SW480 (cell line): ENCODE measurements at regions not wholly inside any gene's neighbourhood (a gene's known extent, or its start where the extent isn't known, plus 50 kb on each side); places are given as distances from the start of the nearest gene placed in this dataset.

ENCODE experiments used
- DNase-seq: peaks from one replicate; pipeline ENCODE4 v3.0.0-alpha.2; 2016; ENCODE audit warnings: low spot score

DNA sequence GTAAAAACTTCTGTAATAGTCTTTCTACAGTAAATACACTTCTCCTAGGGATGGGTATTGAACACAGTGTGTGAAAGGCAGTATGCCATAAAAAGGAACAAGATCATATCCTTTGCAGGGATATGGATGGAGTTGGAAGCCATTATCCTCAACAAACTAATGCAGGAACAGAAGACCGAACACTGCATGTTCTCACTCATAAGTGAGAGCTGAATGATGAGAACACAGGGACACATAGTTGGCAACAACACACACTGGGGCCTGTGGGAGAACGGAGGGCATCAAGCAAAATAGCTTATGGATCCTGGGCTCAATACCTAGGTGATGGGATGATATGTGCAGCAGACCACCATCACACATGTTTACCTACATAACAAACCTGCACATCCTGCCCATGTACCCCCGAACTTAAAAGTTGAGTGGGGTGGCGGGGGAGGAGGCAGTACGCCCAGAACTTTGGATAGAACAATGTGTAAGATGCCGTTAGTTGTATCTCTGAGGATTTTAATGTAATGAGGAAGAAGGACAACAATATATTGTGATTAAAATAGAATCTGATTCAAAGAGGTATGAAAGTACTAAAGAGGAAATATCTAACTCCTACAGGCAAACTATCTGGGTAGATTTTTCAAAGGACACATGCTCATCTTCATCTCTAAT is 183.2 kb downstream of the NDFIP2 start:
- no peak for DNase-seq

DNA sequence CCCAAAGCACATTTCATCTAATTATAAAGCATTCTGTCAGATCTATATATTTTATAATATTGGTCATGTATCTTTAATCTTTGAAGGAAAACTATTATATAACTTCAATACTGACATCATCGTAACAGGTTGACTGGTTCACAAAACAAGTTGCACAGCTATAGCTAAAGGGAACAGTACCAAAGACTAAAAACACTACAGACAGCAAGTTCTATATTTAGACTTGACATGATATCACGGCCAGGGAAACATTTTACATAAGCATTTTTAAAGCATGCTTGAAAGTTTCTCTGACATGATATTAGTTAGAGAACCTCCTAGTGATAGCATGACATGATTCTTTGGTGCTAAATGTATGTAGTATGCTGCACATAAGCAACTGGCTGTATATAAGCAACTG is 182.5 kb downstream of the NDFIP2 start:
- no peak for DNase-seq

DNA sequence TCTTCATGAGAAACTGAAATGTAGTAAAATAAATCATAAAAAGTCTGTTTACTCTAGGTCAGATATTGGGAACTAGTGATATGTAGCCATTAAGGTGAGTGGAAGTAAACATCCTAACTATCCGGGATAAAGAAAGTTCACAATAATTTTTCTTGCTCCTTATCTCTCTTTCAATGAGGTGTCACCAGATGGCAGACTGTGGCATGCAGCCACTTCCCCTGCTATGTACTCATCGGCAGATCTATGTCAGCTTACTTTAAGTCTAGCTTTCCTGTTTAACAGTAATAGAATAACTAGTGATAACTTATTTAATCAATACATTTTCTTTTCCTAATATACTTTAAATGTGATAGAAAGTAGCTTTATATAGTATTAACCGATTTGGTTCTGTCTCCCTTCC is 181.9 kb downstream of the NDFIP2 start:
- DNase-seq: no peak

DNA sequence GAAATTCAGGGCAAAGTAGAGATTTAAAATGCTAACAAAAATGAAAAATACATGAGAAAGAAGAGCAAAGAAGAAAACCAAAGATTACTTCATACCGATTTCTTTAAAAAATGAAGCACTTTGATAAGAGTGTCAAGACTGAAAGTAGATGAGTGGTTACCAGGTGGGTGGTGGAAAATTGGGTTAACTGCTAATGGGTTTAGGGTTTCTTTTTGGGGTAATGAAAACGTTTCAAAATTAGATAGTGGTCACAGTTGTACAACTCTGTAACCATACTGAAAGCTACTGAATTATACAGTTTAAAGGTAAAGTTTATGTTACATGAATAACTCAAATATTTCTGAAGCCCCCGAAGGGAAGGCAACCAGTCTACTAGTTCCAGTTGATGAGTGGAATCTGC is 179.4 kb downstream of the NDFIP2 start:
- DNase-seq: no peak

DNA sequence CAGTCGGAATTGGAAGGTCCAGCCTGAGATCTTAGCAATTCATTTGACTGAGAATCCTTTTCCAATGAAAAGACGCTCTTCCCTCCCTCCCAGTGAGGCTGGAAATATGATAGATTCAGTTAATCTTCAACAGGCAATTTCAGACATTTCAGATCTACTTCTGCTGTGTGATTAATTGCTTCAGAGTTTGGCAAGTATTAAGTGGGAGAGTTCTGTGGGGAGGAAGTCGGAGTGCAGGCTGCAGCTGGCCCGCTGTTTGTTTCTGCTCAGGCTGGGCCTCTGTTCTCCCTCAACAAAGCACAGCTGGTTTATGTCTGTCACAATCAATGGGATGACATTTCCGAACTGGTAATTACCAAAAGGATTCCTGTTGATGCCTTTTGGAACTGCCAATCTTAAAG is 178.2 kb downstream of the NDFIP2 start:
- no peak for DNase-seq

DNA sequence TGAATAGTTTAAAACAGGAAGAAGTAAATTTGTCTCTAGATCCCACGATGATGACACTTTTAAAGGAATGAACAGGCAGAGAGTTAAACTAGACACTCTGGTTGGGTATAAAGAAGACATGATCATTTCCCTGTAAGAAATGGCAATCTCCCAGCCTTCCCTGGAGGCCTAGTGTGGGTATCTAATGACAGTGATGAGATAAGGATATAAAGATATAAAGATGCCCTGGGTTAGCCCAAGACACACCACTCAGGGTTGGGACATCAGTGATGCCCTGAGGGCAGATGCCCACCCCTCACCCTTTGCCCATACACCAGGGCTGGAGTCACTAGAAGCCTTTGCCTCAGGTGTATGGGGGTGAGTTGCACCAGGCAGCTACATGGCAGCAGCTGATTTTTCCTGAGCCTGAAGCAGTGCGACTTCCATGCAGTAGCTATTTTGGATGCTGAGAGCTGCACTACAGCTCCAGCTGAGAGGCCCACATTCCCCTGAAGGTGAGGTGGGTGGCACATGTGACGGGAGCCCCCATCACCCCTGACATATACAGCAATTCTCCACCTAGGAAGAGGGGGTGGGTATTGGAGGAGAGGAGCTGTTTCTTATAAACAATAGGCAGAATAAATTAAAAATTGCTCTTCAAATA is 177.5 kb downstream of the NDFIP2 start:
- DNase-seq: no peak

DNA sequence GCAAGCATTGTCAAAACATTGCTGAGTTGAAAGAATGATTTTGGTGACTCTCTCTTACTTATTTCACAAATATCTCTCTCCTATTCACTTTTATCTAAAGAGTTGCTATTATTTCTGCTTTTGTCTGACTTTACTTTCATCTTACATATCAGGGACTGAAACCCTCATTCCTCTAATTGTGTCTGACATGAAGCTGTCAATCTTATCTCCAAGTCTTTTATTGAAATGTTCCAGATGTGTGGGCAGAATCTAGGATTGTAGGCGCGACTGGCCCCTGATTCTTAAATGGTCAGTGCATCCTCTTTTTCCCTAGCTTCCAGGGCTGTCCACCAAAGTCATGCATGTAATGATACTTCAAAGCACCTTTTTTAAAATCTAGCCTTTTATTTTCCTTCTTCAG is 174.6 kb downstream of the NDFIP2 start:
- no peak for DNase-seq

DNA sequence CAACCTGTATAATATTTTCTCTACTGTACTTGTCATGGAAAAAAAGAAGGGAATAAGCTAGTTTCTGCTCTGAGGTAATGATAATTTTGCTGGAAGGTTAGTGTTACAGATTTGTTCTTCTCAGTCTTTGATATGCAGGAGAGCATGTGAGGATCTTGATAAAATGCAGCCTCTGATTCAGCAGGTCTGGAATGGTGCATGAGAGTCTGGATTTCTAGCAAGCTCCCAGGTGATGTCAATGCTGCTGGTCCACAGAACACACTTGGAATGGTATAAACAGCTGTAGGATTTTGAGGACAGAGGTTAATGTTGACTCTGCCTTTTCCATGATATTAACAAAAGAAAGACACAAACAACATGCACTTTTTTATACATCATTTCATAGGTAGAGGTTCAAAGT is 173.6 kb downstream of the NDFIP2 start:
- no peak for DNase-seq

DNA sequence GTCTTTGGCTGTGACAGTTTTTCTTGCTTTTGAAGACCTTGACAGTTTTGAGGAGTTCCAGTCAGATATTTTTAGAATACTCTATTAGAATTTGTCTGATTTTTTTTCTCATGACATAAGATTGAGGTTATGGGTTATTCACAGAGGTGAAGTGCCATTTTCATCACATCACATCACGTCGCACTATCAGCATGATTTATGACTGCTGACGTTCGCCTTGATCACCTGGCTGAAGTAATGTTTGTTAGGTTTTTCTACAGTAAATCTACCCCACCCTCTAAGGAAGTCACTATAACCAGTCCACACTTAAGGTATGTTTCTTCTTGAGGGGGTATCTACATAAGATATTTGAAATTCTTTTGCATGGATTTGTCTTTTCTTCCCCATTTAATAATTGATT is 169.7 kb downstream of the NDFIP2 start:
- no peak for DNase-seq

DNA sequence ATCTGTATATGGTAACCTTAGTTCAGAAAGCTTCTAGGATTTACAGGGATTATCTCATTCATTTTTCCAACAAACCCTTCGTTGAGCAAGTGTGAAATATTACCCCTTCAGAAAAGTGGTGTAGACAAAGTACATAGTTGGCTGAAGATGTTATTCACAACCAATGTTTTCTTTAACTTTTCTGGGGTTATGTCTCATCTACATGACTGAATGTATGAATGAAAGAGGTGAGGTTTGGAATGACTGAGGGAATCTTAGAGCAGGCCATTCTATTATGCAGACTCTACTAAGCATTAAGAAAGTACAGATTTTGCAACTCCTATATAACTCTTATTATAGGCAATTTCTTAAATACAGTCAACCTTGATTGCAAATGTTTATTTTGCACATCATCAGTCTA is 167.2 kb downstream of the NDFIP2 start:
- no peak for DNase-seq

DNA sequence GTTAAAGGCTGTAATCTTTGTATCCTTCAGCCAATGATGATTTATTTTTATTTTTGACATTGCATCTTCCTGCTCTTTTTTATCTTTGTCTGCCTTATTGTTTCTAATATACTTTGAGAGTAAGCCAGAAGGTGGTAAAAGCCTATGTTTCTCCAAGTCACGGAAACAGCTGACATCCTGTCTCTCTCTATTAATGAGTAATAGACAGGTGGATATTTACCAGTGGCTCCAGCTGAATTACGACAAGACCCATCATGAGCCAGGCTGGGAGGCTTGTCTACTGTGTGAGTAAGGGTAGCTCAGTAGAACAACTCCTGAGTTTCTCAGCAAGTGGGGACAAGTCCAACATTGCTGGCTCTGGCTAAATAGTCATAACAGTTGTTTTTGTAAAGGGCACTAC is 166.6 kb downstream of the NDFIP2 start:
- DNase-seq: no peak

DNA sequence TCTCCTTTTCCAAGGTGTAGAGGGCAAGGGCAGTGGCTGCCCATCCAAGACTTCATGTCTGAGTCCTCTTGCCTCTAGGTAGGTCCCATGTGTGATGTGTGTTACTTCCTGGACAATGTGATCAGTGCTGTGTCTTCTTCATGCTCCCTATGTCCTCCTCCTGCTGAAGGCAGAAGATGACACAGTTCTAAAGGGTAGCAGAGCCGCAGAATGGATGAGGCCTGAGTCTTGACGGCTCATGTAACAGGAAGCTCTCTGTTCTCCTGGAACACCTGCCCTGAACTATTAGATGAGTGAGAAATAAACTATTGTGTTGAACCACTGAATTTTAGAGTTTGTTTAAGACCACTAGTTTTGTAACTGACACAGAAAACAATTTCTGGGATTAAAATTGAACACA is 165.9 kb downstream of the NDFIP2 start:
- DNase-seq: no peak

DNA sequence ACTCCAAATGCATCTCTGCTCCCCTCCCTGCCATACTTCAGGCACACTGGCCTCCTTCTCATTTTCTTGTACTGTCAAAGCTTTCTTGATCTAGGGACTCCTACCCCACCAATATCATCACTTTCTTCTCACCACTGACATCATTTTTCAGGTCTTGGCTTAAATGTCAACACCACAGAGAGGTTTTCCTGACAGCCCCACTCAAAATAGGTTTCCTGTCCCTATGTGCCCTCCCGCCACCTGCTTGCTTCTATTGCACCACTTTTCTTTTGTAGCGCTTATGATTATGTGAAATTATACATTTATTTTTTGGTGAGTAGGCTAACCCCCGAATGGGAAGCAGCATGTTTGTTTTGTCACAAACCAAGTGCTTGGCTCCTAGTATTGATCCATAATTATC is 164.6 kb downstream of the NDFIP2 start:
- DNase-seq: no peak

DNA sequence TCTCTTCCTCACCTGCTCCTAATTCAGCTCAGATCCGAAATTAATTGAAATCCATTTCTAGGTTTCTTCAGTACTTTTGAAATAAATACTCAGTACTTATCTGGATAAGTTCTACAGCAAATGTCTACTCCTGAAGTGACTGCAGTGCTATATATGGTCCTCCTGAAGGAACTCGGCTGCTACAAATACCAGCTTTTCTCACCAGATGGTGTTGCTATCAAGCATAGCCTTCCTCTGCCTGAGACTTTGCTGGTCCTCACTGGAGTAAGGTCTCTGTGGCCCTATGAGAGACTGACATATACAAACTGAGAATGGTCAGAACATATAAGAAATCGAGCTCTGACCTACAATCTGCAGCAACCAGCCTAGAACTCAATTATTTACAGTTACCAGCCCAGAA is 161.6 kb downstream of the NDFIP2 start:
- no peak for DNase-seq

DNA sequence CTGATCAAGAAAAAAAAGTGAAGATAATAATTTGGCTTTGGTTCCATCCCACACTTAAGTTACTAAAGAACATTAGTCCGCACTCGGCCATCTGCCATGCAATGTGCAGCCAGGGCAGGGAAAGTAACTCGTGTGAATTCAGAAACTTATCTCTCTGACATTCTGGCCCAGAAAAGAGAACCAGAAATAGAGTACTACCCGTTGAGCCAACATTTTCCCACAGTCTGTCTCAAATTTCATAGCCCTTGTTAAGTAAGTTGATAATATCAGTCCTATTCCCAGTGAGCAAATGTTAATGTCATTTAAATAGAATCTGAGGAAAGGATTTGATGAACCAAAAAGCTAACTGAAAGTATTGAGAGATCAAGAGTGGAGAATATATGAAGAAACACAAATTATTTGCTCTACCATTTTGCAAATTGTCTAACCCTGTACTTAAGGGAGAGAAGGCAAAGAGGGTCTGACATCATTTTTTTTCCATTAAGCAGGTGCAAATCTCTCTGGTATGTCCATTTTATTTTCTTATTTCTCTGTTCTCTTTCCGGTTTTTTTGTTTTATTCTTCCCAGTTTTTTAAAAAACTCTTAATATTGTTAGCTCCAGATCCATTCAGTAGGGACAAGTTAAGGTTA is 156.3 kb downstream of the NDFIP2 start:
- no peak for DNase-seq

DNA sequence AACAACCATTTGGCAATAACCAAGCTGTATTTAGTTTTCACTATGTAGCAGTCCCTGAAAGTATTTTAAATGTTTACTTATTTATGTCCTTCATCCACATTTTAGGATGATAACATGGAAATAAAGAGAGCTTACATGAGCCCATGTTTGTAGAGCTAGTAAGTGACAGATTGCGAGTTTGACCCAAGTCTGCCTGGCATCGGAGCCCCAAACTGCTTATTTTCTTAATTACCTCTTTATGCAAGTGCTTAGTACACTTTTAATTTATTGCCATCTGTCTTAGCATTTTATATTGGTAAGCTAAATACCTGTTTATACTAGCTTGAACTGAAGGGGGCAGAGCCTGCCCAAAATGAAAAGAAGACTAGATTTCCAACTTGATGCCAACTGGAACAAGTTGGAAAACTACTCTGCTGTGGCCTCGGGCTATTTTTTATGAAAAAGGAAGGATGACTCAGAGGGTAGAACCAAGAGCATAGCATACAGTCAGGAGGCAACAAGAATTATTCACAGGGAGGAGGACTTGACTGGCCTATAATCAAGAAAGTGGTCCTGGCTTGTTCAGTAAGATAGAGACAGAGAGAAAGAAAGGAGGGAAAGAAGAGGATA is 150.2 kb downstream of the NDFIP2 start:
- peak; percentile 25 for DNase-seq

DNA sequence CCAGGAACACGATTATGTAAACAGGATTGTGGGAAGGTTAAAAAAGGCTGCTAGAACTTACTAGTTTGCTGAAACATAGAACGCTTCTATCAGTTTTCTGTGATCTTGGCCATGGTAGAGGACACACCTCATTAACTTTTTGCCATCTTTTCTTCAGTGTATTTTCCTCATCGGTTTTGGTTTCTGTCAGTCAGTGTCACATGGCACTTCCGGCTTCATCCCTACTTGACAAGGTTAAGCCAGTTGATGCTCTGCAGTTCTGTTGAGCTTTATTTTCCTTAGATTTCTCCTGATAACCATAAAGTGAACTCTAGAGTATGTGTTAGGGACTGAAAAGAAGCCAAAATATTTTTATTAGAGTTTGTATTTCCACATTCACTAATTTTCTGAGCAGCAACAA is 147.5 kb downstream of the NDFIP2 start:
- no peak for DNase-seq

DNA sequence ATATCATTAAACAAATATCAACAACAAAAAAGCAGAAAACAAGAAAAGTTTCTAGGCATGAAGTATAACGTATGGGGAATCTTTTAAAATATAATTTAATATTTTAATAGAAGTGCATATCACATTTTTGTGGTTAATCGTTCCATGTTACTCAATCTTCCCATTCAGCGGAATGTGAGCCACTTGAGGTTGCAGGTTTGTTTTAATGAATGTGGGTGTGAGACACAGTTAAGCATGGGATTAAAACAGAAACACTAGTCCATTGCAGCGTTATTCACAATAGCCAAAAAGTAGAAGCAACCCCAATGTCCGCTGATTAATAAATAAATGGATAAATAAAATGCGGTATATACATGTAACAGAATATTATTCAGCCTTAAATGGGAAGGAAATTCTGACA is 146.0 kb downstream of the NDFIP2 start:
- no peak for DNase-seq

DNA sequence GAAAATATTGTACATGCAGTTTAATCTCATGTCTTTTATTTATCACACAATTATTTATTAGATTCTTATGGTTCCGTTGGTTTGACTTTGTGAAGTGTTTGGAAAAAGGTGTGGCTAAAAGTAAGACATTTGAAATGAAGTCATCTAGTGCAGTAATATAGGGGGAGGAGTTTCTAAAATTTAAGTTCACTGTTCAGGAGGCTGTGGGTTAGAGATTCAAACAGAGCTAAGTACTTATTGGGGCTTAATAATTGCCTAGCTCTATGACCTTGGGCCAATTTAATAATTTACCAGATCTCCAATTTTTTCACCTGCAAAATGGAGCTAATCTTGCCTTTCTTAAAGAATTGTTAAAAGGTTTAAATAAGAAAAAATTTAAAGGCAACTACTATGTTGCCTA is 144.6 kb downstream of the NDFIP2 start:
- no peak for DNase-seq

DNA sequence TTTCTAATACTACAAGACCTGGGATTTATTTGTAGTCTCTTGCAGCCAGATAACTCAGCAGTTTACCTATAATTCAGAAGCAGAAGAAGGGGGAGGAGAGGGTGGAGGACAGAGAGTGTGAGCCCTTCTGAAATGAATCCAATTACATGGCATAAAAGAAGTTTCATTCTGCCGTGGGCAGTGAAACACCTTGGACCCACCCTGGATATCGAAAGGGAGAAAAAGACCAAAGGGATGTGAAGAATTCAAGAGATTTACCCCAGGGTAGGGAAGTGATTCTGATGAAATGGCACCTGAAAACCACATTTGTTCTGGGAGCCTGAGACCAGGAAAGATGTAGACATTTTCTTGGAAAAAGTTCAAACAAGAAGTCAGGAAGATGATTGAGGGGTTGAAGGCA is 140.9 kb downstream of the NDFIP2 start:
- DNase-seq: no peak

DNA sequence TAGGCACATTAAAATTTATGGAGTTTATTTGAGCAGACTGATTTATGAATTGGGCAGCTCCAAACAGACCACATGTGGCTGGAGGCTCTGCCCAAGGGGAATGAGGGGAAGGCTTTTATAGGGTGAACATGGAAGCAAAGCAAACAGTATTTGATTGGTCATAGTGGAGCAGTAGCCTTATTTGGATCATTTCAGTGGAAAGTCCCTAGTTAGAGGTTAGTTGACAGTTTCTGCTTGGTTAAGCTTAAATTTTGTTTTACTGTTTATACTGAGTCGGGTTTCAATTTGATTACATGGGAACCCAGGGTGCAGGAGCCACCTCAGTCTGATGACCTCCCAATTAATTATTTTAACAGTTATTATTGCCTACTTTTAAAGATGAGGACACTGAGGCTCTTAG is 140.5 kb downstream of the NDFIP2 start:
- DNase-seq: no peak

DNA sequence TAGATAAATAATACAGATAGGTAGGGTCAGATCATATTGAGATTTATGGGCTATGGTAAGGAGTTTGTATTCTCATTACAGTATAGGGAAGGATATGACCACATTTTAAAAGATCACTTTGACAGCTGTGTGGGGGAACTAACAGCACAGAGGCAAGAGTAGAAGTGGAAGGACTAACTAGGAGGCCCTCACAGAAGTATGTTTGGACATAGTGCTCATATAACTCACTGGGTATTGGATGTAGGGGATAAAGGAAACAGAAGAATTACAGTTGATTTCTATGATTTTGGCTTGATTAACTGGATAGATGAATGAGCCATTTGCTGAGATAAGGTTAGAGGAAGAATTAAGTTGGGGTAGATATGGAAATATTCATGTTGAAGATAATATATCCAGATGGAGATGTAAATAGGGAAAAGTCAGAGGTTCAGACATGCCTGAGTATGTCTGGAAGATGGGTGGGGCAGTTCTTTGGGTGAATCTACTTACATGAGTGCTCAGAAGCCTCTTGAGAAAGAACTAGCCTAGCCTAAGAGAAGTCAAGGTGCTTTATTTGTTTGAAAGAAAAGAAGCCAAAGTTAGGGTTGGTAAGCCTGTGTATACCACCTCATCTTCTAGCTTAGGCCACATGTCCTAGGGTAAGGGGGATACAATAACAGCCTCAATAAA is 133.4 kb downstream of the NDFIP2 start:
- DNase-seq: no peak

DNA sequence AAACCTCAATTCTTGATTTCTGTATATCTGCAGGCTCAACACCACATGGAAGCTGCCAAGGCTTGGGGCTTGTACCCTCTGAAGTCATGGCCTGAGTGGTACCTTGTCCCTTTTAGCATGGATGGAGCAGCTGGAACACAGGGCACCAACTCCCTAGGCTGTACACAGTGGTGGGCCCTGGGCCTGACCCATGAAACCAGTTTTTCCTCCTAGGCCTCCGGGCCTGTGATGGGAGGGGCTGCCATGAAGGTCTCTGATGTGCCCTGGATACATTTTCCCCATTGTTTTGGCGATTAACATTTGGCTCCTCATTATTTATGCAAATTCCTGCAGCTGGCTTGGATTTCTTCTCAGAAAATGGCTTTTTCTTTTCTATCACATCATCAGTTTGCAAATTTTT is 131.6 kb downstream of the NDFIP2 start:
- no peak for DNase-seq
